Fibroblast of upper back skin (primary cell): ENCODE measurements at regions not wholly inside any gene's neighbourhood (a gene's known extent, or its start where the extent isn't known, plus 50 kb on each side); places are given as distances from the start of the nearest gene placed in this dataset.

Experiments
- DNase-seq: peaks from one replicate; pipeline ENCODE4 v3.0.0-alpha.2; 2013

GRCh38 chr10:117876210-117876609 lies 170.5 kb downstream of the RAB11FIP2 start:
- DNase-seq, result no peak

- DNase-seq, result no peak
These were observed 168.1 kb downstream of the RAB11FIP2 start for GRCh38 chr10:117878626-117879025.

GRCh38 chr10:117884093-117884492 lies 162.6 kb downstream of the RAB11FIP2 start:
- no peak for DNase-seq

GRCh38 chr10:117884592-117884991 lies 162.1 kb downstream of the RAB11FIP2 start:
- DNase-seq, result no peak

GRCh38 chr10:117885206-117885829 lies 161.4 kb downstream of the RAB11FIP2 start:
- DNase-seq, result no peak

- no peak for DNase-seq
These were observed 160.0 kb downstream of the RAB11FIP2 start for GRCh38 chr10:117886766-117887165.

GRCh38 chr10:117889664-117890063 lies 157.1 kb downstream of the RAB11FIP2 start:
- no peak for DNase-seq

- no peak for DNase-seq
These were observed 154.0 kb downstream of the RAB11FIP2 start for GRCh38 chr10:117892681-117893220.

GRCh38 chr10:117894339-117894738 lies 152.4 kb downstream of the RAB11FIP2 start:
- no peak for DNase-seq

GRCh38 chr10:117896517-117896916 lies 150.2 kb downstream of the RAB11FIP2 start:
- no peak for DNase-seq

- no peak for DNase-seq
These were observed 147.5 kb downstream of the RAB11FIP2 start for GRCh38 chr10:117899181-117899683.

- no peak for DNase-seq
These were observed 146.5 kb downstream of the RAB11FIP2 start for GRCh38 chr10:117900280-117900679.

- DNase-seq, result no peak
These were observed 142.9 kb downstream of the RAB11FIP2 start for GRCh38 chr10:117903854-117904253.

- DNase-seq, result no peak
These were observed 141.3 kb downstream of the RAB11FIP2 start for GRCh38 chr10:117905404-117905803.

- no peak for DNase-seq
These were observed 135.1 kb downstream of the RAB11FIP2 start for GRCh38 chr10:117911684-117912083.

- no peak for DNase-seq
These were observed 132.4 kb downstream of the RAB11FIP2 start for GRCh38 chr10:117914334-117914733.

GRCh38 chr10:117920956-117921355 lies 125.8 kb downstream of the RAB11FIP2 start:
- DNase-seq, result no peak

GRCh38 chr10:117921421-117921820 lies 125.3 kb downstream of the RAB11FIP2 start:
- DNase-seq, result no peak

GRCh38 chr10:117924820-117925219 lies 121.9 kb downstream of the RAB11FIP2 start:
- no peak for DNase-seq

GRCh38 chr10:117925369-117925768 lies 121.4 kb downstream of the RAB11FIP2 start:
- no peak for DNase-seq

GRCh38 chr10:117926491-117926890 lies 120.2 kb downstream of the RAB11FIP2 start:
- DNase-seq, result peak; percentile 8

GRCh38 chr10:117927332-117927731 lies 119.4 kb downstream of the RAB11FIP2 start:
- DNase-seq, result no peak

- DNase-seq, result no peak
These were observed 118.9 kb downstream of the RAB11FIP2 start for GRCh38 chr10:117927871-117928270.

GRCh38 chr10:117928281-117928680 lies 118.5 kb downstream of the RAB11FIP2 start:
- DNase-seq, result no peak

- no peak for DNase-seq
These were observed 118.0 kb downstream of the RAB11FIP2 start for GRCh38 chr10:117928741-117929140.
